ENCODE measurements at regions not wholly inside any gene's neighbourhood (a gene's known extent, or its start where the extent isn't known, plus 50 kb on each side); places are given as distances from the start of the nearest gene placed in this dataset.
"Not testable (repeated sequence)": the region's sequence is repeated elsewhere in the genome, so short reads cannot be mapped to it uniquely, and the experiment has no call there.

DNA sequence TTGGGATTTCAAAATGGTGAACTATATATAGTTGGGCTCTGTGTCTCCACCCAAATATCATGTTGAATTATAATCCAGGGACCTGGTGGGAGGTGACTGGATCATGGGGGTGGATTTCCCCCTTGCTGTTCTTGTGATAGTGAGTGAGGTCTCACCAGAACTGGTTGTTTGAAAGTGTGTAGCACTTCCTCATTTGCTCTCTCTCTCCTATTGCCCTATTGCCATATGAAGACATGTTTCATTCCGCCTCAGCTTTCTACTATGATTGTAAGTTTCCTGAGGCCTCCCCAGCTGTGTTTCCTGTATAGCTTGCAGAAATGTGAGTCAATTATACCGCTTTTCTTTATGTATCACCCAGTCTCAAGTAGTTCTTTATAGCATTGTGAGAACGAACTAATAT is 545.6 kb downstream of the TRAM1L1 start:
- no peak for DNase-seq (ENCODE audit: low spot score)

DNA sequence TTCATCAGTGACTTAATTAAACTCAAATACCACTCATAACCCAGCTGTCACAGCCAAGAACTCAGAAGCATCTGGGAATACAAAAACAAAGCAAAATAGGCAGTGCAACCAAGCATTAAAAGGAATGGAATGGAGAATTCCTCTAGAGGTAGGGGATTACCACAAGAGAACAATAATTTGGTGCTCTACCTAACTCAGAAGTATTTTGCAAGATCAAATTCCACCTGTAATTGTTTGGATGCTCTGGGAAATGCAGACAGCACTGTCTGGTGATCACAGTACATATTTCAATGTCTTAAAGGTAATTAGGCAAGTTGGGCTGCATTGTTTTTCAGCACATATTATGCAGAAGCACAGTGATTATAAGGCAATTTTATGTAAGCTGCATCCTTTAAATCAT is 547.5 kb downstream of the TRAM1L1 start:
- DNase-seq (ENCODE audit: low spot score) = no peak

DNA sequence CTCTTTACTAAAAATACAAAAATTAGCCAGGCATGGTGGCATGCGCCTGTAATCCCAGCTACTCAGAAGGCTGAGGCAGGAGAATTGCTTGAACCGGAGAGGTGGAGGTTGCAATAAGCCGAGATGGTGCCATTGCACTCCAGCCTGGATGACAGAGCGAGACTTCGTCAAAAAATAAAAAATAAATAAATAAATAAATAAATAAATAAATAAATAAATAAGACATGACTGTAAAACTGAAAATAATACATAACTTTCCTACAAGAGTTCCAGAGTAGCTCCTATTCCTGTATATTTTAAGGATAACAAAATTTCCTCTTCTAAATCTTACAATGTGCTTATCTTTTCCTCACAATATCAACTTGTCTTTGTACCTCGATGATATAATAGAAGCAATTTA is 549.4 kb downstream of the TRAM1L1 start:
- DNase-seq (ENCODE audit: low spot score) = not testable (repeated sequence)

DNA sequence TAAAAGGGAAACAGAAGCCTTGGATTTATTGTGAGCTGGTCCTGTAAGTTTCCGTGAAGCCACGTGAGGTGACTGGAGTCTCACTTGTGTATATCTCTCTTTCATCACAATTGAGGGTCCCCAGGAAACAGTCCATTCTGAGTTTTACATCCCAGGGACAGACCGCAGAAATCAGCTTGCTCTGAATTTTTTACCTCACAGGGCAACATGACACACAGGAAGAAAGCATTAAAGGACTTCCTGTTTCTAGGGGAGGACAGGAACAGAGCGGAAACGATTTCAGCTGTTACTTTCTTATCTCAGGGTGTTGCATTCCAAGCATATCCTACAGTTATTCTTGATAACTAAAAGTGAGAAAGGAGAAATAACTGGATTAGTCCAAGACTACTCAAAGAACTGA is 553.5 kb downstream of the TRAM1L1 start:
- DNase-seq (ENCODE audit: low spot score) = no peak

DNA sequence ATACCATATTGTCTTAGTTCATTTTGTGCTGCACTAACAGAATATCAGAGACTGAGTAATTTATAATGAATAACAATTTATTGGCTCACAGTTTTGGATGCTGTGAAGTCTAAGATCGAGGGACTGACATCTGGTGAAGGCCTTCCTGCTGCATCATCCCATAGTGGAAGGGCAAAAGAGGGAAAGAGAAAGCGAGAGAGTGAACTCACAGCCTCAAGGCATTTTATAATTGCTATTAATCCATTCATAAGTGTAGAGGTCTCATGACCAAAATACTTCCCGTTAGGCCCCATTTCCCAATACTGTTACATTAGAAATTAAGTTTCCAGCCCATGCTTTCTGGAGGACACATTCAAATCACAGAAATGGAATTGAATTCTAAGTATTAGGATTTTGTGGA is 554.4 kb downstream of the TRAM1L1 start:
- DNase-seq (ENCODE audit: low spot score) = no peak

DNA sequence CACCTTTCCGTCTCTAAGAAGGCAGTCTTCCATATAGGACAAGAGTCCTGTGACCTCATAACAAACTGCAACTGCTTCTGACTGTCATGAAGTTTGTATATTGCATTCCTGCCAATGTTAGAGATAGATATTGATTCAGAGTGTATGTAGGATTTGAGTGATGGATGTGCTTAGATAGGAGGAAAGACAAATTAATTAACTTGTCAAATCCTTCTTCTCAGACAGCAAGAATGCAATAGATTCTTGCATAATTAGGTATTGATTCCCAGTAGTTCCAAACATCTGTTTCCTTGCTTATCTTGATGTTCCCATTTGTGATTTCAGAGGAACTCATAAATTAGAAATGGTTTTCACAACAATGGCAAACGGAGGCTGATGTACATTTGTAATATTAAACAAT is 555.3 kb downstream of the TRAM1L1 start:
- no peak for DNase-seq (ENCODE audit: low spot score)

DNA sequence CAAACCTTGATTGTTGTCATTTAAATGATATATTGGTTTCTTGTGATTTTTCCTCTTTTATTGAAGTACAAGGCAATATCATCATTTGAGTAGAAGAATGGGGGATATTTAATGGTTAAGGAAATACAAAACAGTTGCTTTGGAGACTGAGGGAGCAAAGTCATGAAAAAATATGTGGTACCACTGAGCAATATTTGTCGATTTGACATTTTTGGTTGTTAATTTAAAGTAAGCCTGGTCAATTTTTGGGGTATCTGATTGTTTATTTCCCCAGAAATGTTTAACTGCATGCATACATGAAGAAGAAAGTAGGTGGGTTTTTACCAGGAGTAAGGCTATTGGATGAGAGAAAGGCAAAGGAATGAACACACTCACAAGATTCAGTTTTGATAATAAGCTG is 556.2 kb downstream of the TRAM1L1 start:
- DNase-seq (ENCODE audit: low spot score) = no peak

DNA sequence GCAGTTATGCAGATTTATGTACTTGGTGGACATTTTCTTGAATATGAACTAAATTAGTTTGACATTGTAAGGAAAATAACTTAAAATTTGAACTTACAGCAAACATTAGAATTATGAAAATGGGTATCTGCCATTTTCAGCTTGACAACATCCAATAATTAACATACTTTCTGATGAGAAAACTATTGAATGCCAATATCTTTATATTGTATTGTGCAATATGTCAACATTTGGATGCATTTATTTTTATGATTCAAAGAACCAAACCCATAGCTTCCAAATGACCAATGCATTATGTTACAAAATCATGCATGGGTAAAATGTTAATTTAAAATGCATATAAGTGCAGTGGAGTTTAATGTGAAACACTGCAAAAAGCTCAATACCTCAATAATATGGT is 562.5 kb downstream of the TRAM1L1 start:
- no peak for DNase-seq (ENCODE audit: low spot score)

DNA sequence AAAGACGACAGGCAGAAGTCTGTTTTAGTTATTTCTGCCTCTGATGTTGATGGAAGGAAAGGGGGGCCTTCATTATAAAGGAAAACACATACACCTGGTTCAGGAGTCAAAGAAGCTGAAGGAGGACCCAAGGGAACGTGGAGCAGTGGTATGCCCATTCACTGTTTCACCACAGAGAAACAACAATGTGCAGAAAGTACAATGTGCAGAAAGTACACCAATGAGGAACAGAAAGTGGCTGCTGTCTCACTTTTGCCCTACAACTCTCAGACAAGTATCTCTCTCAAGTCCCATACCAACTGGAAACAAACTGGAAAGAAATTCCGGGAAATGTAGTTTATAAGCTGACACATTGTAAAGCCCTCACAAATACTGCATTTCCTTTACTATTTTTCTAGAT is 564.5 kb downstream of the TRAM1L1 start:
- no peak for DNase-seq (ENCODE audit: low spot score)

DNA sequence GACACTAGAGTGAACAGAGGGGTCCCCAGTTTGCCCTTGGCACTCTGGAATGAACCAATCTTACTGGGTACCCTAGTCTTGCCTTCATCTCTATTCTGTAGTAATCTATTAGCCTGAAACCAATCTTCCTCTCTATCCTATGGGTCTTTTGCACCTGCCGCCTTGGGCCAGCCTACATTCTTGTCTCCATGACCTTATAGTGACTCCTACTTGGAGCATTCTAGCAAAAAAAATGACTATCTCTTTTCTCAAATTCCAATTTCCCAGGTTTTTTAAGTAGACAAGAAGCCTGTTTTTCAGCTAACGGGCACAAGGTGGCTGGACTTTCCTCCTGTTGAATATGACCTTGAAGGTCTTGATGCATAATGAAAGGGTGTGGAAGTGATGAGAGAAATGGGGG is 568.7 kb downstream of the TRAM1L1 start:
- DNase-seq (ENCODE audit: low spot score) = no peak

DNA sequence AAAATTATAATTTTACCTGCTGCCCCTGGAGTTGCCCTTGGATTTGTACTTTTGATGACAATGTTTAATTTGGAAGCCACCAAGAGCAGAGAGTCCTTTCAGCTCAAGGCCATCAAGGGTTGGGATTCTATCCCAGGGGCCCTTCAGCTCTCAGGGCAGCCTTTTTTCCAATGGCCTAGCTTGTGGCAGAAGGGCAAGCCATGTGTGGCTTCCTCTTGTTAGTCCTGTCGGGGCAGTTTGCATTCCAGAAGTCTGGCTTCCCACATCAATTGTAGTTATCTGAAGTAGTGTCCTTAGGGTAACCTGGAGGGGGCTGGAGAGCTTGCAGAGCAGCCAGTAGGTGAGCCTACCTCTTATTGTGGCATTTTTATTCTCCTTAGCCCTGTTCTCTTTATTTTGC is 569.4 kb downstream of the TRAM1L1 start:
- no peak for DNase-seq (ENCODE audit: low spot score)

DNA sequence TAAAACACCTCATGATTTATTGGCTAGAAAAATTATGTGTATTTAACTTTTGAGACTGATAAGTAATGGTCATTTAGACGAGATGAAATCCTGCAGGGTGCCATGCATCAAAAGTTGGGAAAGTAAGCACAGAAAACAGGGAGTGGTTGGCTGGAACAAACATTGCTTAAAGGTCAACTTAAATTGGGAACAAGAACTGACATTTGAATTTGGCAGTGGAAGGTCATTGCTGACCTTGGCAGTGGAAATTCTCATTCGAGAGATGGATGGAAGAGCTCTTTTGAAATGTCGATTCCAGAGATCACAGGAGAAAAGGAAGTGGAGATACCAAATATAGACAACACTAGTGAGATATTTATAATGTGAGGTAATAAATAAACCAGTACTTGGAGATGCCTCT is 572.8 kb downstream of the TRAM1L1 start:
- no peak for DNase-seq (ENCODE audit: low spot score)

DNA sequence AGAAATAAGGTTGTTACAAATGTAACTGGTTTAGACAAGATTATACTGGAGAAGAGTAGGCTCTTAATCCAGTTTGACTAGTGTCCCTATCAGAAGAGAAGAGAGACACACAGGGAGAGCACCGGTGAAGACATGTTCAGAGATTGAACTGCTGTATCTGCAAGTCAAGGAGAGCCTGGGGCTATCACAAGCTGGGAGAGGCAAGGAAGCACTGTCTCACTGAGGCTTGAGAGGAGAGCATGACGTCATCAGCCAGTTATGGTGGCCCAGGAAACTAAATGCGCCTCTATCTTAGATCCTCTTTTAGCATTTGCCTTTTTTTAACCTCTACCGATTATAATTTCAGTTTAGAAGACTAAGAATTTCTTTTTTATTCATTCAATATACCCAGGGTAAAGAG is 583.4 kb downstream of the TRAM1L1 start:
- no peak for DNase-seq (ENCODE audit: low spot score)

DNA sequence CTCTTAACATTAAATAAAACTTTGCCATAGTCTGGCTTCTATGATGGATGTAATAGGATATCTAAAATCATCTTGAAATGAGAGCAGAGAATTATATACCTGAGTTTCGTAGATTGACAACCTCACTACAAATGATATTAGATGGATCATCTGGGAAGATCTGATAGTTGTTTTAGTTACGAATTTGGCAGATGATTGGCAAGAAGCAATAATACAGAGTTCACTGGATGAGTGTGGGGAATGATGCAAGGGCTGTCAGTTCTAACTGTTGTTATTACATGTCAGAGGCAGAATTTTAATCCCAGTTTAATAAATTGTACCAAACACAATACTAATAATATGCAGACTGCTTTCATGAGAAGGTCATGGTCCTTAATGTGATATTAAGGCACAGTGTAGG is 585.2 kb downstream of the TRAM1L1 start:
- no peak for DNase-seq (ENCODE audit: low spot score)

DNA sequence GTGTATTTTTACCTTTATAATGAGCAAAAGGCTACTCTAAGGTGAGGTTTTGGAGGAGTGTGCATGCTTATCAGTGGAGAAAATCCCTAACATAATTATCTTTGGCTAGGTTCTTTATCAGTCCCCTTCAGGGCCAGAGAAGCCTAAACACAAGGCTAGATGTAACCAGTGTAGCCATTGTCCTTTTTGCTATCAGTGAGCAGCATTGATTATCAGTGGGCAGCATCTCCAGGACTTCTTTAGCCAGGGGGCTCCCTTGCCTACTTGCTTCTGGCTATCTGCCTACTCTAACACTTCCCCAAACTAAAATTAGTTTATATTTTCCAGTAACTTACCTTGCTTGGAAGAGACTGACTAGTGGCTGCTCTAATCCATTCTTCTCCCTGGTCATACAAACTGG is 595.6 kb downstream of the TRAM1L1 start:
- DNase-seq (ENCODE audit: low spot score) = no peak

DNA sequence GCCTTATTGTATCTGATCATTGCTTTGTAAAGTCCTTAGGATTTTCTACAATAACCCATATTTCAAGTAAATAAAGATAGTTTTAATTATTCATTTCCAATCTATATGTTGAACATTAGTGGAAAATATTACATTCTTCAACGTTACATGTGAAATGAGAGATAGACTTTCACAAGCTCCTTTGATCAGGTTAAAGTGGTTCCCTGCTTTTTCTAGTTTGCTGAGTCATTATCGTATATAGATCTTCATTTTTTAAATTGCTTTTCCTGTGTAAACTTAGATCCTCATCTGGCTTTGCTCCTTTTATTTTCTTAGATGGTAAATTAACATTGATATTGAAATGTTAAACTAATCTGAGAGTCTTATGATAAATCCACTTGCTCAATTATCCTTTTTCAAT is 599.0 kb downstream of the TRAM1L1 start:
- DNase-seq (ENCODE audit: low spot score) = no peak

DNA sequence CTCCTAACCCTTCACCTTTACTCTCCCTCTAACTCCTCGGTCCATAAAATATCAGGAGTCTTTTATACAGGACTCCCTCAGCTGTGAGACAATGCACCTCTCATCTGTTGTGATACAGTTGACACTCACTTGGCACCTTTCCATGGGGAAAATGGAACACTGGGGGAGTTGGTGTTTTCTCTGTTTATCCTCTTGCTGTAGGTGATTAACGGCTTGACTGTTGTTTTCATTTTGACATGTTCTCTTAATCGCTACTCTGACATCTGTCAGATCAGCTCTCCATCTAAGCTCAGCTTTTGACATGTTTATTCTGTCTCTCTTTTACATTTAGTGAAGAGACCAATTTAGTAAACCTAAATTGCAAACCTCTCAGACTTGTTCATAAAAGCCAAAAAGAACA is 604.8 kb downstream of the TRAM1L1 start:
- no peak for DNase-seq (ENCODE audit: low spot score)

DNA sequence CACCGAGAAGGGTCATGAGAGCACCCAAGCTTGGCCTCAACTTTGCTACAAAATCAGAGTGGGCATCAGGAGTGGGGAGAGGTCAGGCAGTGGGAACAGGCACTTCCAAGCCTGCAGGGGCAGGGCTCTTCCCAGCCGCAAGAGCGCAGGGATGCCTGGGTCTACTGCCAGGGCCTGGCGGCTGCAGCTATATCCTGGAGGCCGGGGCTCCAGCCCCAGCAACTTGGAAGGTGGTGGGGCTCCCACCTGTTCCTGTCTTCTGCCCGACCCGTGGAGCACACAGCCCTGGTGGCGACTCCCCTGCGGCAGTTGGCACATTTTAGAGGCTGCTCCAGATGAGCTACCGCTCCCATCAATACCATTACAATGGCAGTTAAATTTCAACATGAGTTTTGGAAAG is 607.0 kb downstream of the TRAM1L1 start:
- DNase-seq (ENCODE audit: low spot score) = no peak

DNA sequence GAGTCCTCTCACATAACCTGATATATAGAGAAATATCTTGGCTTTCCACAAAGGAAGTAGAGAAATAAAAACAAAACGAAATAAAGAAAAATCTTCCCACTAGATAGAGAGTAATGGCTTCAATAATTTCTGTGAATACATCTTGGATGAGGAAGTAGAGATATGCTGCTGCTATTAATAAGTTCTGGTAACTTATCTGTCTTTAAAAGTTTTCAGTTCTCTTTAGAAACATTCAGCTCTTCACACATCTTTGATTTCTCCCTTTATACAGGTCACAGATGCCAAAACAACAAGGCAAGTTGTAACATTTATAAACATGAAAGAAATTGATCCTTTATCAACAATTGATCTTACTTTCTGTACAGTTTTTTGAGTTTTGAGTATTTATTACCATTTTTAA is 615.8 kb downstream of the TRAM1L1 start:
- no peak for DNase-seq (ENCODE audit: low spot score)

DNA sequence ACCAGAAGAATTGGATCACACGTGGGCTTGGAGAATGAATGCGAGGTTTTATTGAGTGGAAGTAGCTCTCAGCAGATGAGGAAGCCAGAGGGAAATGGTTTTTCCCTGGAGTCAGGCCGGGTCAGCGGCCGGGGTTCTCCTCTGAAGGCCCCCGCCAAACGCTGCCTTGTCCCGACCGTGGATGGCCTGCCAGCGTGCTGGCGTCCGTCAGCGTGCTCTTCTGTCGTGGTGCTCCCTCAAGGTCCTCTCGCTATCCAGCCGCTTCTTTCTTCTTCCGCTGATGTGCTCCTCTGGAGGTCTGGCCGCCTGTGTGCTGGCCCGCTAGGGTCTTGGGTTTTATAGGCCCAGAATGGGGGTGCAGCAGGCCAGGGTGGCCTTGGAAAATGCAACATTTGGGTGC is 632.2 kb downstream of the TRAM1L1 start:
- DNase-seq (ENCODE audit: low spot score) = no peak

DNA sequence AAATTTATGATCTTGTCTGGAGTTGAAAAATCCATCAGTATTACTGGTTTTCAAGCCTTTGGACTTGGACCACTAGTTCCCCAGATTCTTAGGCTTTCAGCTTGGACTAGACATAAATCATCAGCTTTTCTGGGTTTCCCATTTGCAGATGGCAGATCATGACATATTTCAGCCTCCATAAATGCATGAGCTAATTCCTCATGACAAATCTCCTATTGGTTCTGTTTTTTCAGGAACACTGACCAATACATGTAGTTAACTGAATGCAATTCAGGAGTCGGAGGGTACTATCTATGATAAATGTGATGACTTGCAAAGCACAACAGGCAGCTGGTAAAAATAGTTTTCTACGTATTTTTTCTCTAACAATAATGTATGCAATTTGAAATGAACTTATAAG is 635.6 kb downstream of the TRAM1L1 start:
- DNase-seq (ENCODE audit: low spot score) = no peak

DNA sequence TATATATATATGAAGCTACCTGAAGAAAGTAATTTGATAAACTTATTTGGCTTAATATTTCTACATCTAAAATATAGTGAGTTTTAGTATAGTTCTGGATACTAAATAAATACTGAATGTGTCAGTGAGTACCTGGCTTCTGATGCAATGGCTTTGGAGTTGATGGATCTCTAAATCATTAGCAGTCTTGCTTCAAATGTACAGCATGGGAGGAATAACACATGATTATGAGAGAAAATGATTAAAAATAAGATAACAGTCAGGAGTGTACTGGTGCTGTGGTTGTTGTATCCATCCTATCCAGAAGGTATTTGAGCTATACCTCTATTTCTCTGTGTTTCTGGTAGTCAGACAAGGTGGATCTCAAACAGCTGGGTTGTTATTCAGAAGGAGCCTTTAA is 641.3 kb downstream of the TRAM1L1 start:
- no peak for DNase-seq (ENCODE audit: low spot score)

DNA sequence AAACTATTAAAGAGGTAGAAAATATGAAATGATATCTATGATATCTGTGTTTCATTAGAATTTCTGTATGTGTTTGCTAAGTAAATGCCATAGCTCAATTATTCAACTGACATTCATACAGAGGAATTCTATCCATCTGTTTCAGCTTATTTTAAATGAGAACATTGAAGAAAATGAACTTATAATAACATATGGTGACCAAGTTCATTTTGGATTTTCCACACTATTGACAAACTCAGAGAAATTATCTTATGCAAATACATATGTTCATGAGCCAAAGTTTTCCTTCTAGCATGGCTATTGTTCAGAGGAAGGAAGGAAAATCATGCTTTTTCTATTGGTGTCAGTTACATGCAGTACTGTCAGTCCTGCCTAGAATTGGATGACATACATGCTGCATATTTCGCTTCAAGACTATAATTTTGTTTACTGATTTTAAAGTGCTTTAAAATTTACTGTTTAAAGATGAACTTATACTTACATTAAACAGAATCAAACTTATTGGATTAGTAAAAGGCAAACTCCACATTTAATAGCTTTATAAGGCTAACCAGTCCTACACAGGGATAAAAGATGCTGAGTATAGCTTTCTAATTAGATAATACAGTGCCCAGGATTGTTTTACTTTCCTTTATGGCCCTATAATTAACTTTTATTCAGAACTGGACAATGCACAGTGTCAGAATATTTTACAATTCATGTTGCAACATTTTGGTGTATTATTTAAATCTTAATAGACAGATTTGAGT is 646.2 kb downstream of the TRAM1L1 start:
- no peak for DNase-seq (ENCODE audit: low spot score)

DNA sequence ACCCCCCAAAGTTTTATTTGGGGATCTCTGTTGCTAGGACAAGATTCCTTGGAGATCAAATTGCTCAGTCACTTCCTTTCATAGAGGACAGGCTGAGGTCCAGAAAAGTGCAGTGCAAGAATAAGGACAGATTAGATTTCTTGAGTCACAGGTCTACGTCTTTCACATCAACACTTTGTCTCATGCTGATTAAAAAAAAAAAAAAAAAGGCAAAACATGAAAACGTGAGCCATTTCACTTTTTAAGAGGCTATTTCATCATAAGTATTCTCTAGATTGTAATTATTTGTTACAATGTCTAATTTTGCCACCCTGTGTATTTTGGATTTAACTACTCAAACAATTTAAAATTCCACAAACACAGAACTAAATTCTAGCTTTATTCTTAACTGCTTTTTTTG is 647.0 kb downstream of the TRAM1L1 start:
- no peak for DNase-seq (ENCODE audit: low spot score)

DNA sequence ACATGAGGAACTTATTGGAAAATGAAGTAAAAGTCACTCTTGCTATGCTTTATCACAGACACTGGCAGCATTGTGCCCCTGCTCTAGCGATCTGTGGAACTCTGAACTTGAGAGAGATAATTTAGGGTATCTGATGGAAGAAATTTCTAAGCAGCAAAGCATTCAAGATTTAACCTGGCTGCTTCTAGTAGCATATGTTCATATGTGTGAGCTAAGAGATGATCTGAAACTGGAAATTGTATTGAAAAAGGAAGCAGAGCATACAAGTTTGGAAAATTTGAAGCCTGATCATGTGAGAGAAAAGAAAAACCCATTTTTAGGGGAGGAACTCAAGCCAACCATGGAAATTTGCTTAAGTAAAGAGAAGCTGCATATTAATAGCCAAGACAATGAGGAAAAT is 657.7 kb downstream of the TRAM1L1 start:
- no peak for DNase-seq (ENCODE audit: low spot score)

All from CD4-positive, alpha-beta T cell treated with Interleukin-6 at 100 ng/mL for 8 hours (primary cell).